GM19397 (cell line): ENCODE measurements at regions not wholly inside any gene's neighbourhood (a gene's known extent, or its start where the extent isn't known, plus 50 kb on each side); places are given as distances from the start of the nearest gene placed in this dataset.

Source experiments
- ATAC-seq: cut with Tn5 transposase; IDR thresholded peaks from one replicate; pipeline ENCODE4 v1.9.1; 2021; ENCODE audit warnings: mild to moderate bottlenecking, moderate library complexity; ENCODE audit not compliant: unreplicated experiment

GRCh38 chr11:80157447-80157846 lies 716.6 kb upstream of the TENM4 start:
- no peak for ATAC-seq

GRCh38 chr11:80156062-80156461 lies 715.2 kb upstream of the TENM4 start:
- no peak for ATAC-seq

GRCh38 chr11:80155412-80156017 lies 714.7 kb upstream of the TENM4 start:
- ATAC-seq, result no peak

- ATAC-seq, result no peak
These were observed 705.4 kb upstream of the TENM4 start for GRCh38 chr11:80146232-80146631.

GRCh38 chr11:80144897-80145594 lies 704.2 kb upstream of the TENM4 start:
- no peak for ATAC-seq

GRCh38 chr11:80136991-80137390 lies 696.2 kb upstream of the TENM4 start:
- ATAC-seq, result no peak

- no peak for ATAC-seq
These were observed 688.6 kb upstream of the TENM4 start for GRCh38 chr11:80129396-80129795.

- ATAC-seq, result no peak
These were observed 681.4 kb upstream of the TENM4 start for GRCh38 chr11:80122211-80122610.

- ATAC-seq, result no peak
These were observed 677.2 kb upstream of the TENM4 start for GRCh38 chr11:80118073-80118472.

- no peak for ATAC-seq
These were observed 676.0 kb upstream of the TENM4 start for GRCh38 chr11:80116796-80117195.

GRCh38 chr11:80109652-80110051 lies 668.8 kb upstream of the TENM4 start:
- ATAC-seq, result no peak

- no peak for ATAC-seq
These were observed 668.2 kb upstream of the TENM4 start for GRCh38 chr11:80109031-80109430.

- ATAC-seq, result no peak
These were observed 666.6 kb upstream of the TENM4 start for GRCh38 chr11:80107415-80107814.

GRCh38 chr11:80104191-80104590 lies 663.4 kb upstream of the TENM4 start:
- ATAC-seq, result no peak

- ATAC-seq, result no peak
These were observed 662.5 kb upstream of the TENM4 start for GRCh38 chr11:80103142-80103859.

GRCh38 chr11:80097146-80097545 lies 656.3 kb upstream of the TENM4 start:
- no peak for ATAC-seq

GRCh38 chr11:80096736-80097135 lies 655.9 kb upstream of the TENM4 start:
- no peak for ATAC-seq

- ATAC-seq, result no peak
These were observed 645.7 kb upstream of the TENM4 start for GRCh38 chr11:80086496-80087055.

GRCh38 chr11:80085563-80085962 lies 644.7 kb upstream of the TENM4 start:
- no peak for ATAC-seq

GRCh38 chr11:80084608-80085007 lies 643.8 kb upstream of the TENM4 start:
- ATAC-seq, result no peak

GRCh38 chr11:80083531-80083951 lies 642.7 kb upstream of the TENM4 start:
- no peak for ATAC-seq

- ATAC-seq, result no peak
These were observed 641.6 kb upstream of the TENM4 start for GRCh38 chr11:80082406-80082805.
